Keratinocyte (primary cell): ENCODE measurements at regions not wholly inside any gene's neighbourhood (a gene's known extent, or its start where the extent isn't known, plus 50 kb on each side); places are given as distances from the start of the nearest gene placed in this dataset.

ENCODE experiments used
- EZH2 ChIP-seq: IDR thresholded peaks from one replicate; pipeline ENCODE4 v1.6.1; 2012; ENCODE audit warnings: inconsistent platforms, mild to moderate bottlenecking, low read length, moderate library complexity
- TF ChIP-seq, protein P1 (sequence below), 3 experiments: IDR thresholded peaks in 1 of 3; conservative IDR thresholded peaks in 1 of 3; optimal IDR thresholded peaks in 1 of 3; 2 replicates in 2 of 3; 3 replicates in 1 of 3; pipeline versions ENCODE3 to v1.5.1; 2011; ENCODE audit warnings: low read length in 3 of 3, mild to moderate bottlenecking in 3 of 3, moderate library complexity in 2 of 3, control low read depth in 1 of 3, inconsistent platforms in 1 of 3; ENCODE audit not compliant: insufficient read depth in 2 of 3; ENCODE audit errors: extremely low read depth in 1 of 3

DNA sequence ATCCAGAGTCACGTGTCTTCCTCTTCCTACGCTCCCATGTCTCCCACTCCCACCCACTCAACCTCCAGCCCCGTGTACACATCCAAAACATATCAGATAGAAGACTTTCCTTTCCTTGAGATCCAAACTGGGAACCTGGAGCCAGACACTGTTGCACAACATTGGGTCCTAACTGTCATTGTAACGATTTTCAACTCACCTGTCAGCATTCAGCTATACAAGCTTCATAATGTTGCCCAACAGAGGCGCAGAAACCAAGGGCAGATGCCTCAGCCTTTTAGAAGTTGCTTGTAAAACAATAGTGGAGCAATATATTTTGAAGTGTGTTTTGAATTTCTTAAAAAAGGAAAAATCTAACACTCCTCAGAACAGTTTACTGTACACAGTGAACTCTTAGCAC, 84.9 kb upstream of the GLIS3 start:
- TF ChIP-seq, protein P1, sequence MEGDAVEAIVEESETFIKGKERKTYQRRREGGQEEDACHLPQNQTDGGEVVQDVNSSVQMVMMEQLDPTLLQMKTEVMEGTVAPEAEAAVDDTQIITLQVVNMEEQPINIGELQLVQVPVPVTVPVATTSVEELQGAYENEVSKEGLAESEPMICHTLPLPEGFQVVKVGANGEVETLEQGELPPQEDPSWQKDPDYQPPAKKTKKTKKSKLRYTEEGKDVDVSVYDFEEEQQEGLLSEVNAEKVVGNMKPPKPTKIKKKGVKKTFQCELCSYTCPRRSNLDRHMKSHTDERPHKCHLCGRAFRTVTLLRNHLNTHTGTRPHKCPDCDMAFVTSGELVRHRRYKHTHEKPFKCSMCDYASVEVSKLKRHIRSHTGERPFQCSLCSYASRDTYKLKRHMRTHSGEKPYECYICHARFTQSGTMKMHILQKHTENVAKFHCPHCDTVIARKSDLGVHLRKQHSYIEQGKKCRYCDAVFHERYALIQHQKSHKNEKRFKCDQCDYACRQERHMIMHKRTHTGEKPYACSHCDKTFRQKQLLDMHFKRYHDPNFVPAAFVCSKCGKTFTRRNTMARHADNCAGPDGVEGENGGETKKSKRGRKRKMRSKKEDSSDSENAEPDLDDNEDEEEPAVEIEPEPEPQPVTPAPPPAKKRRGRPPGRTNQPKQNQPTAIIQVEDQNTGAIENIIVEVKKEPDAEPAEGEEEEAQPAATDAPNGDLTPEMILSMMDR (optimal IDR thresholded peaks at IDR 0.05 in 1 of 3, IDR thresholded peaks at IDR 0.05 in 1 of 3, conservative IDR thresholded peaks at IDR 0.05 in 1 of 3; ENCODE audit: extremely low read depth in 1 of 3, insufficient read depth in 2 of 3, low read length in 3 of 3) = no peak
- TF ChIP-seq EZH2 = no peak
